Gastroesophageal sphincter (tissue), 4 donors: ENCODE measurements at regions not wholly inside any gene's neighbourhood (a gene's known extent, or its start where the extent isn't known, plus 50 kb on each side); places are given as distances from the start of the nearest gene placed in this dataset.

Source experiments
- ATAC-seq: fragments of 150-250 bp; one replicate; pipeline ENCODE4 v1.9.1; 2016; ENCODE audit warnings: mild to moderate bottlenecking, moderate library complexity
- H3K27ac ChIP-seq, 4 donors: fragments of 200-600 bp; sonication (generic) in 3 of 4; 1 replicate in 3 of 4; 2 replicates in 1 of 4; pipeline ENCODE4 v1.5.1; 2016 to 2019
- H3K27me3 ChIP-seq: fragments of 200-600 bp; sonication (generic); one replicate; pipeline ENCODE4 v1.5.1; 2019
- H3K36me3 ChIP-seq, 2 donors: fragments of 200-600 bp; sonication (generic); one replicate each; pipeline ENCODE4 v1.5.1; 2019; ENCODE audit warnings: control low read depth in 1 of 2
- H3K4me1 ChIP-seq, 3 donors: fragments of 200-600 bp; sonication (generic); 1 replicate in 2 of 3; 2 replicates in 1 of 3; pipeline ENCODE4 v1.5.1; 2016 to 2019; ENCODE audit warnings: control low read depth in 2 of 3
- H3K4me3 ChIP-seq, 2 donors: fragments of 200-600 bp; sonication (generic); one replicate each; pipeline ENCODE4 v1.5.1; 2019; ENCODE audit warnings: mild to moderate bottlenecking in 1 of 2, moderate library complexity in 1 of 2
- H3K9me3 ChIP-seq, 3 donors: fragments of 200-600 bp; sonication (generic); one replicate each; pipeline ENCODE4 v1.5.1; 2017 to 2019; ENCODE audit warnings: control low read depth in 2 of 3
- EP300 ChIP-seq: sonication (generic); formaldehyde crosslinking; IDR thresholded peaks from one replicate; pipeline ENCODE4 v1.6.1; 2017; ENCODE audit warnings: antibody characterized with exemption, mild to moderate bottlenecking
- POLR2A ChIP-seq, 2 donors: fragments of 450-650 bp; IDR thresholded peaks; one replicate each; pipeline ENCODE4 v1.6.1; 2017; ENCODE audit warnings: antibody characterized with exemption in 2 of 2, mild to moderate bottlenecking in 2 of 2, moderate library complexity in 1 of 2
- POLR2AphosphoS5 ChIP-seq: sonication (generic); formaldehyde crosslinking; IDR thresholded peaks from one replicate; pipeline ENCODE4 v1.6.1; 2017; ENCODE audit warnings: antibody characterized with exemption
- whole genome bisulfite sequencing, 2 donors: methylation state at CpG; one replicate each; pipeline ENCODE4 v1.1.5; 2018; ENCODE audit warnings: low coverage in 1 of 2; 5-methylcytosine and 5-hydroxymethylcytosine counted together
- TF ChIP-seq, protein P1 (sequence below), 4 experiments: fragments of 200-600 bp in 2 of 4; fragments of 450-650 bp in 2 of 4; sonication (generic) in 1 of 4; IDR thresholded peaks; one replicate each; pipeline ENCODE4 v1.5.1; 2017 to 2019; ENCODE audit warnings: antibody characterized with exemption in 4 of 4, mild to moderate bottlenecking in 2 of 4, moderate library complexity in 2 of 4

- peaks cover 66% of the 10 kb centered on the region for H3K27me3 ChIP-seq
- no peak for ATAC-seq
- H3K27ac ChIP-seq, result no peak overlapping the region
- H3K4me1 ChIP-seq, result no peaks in the 10 kb centered on the region
- no peaks in the 10 kb centered on the region for H3K9me3 ChIP-seq
- no peaks in the 10 kb centered on the region for H3K36me3 ChIP-seq
- 89% methylated on average over 1 of the region's 1 CpG; no CpG with 5 or more reads in 1 of the 2 donors for WGBS, 2 donors
- no peak overlapping the region for H3K4me3 ChIP-seq
- TF ChIP-seq POLR2AphosphoS5 (no peak), POLR2A (IDR thresholded peaks at IDR 0.05) (no peak)
- TF ChIP-seq, protein P1, sequence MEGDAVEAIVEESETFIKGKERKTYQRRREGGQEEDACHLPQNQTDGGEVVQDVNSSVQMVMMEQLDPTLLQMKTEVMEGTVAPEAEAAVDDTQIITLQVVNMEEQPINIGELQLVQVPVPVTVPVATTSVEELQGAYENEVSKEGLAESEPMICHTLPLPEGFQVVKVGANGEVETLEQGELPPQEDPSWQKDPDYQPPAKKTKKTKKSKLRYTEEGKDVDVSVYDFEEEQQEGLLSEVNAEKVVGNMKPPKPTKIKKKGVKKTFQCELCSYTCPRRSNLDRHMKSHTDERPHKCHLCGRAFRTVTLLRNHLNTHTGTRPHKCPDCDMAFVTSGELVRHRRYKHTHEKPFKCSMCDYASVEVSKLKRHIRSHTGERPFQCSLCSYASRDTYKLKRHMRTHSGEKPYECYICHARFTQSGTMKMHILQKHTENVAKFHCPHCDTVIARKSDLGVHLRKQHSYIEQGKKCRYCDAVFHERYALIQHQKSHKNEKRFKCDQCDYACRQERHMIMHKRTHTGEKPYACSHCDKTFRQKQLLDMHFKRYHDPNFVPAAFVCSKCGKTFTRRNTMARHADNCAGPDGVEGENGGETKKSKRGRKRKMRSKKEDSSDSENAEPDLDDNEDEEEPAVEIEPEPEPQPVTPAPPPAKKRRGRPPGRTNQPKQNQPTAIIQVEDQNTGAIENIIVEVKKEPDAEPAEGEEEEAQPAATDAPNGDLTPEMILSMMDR (IDR thresholded peaks at IDR 0.05), result no peak
Observed at GRCh38 chr10:129040377-129040776, 426.7 kb upstream of the MGMT start.

DNA sequence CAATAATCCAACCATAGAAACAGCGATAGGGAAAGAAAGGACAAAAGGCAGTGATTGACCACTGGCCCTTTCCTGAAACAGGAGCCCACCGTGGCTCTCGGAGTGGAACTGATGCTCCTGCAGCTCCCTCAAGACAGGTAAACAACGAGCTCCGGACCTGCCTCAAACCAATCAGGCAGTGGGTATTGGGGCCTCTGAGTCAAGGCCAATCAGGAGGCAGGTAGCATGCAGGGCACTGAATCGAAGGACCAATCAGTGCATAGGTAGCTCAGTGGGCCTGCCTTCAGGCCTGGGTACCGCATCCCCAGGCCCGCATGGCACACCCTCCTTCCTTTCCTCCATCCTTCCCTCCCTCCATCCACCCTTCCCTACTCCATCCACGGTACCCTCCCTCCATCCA, 425.1 kb upstream of the MGMT start:
- no peak overlapping the region for H3K4me3 ChIP-seq
- H3K36me3 ChIP-seq, result no peaks in the 10 kb centered on the region
- H3K9me3 ChIP-seq, result no peaks in the 10 kb centered on the region
- ATAC-seq, result no peak
- no peaks in the 10 kb centered on the region for H3K4me1 ChIP-seq
- 87 to 97% methylated on average over 7 to 8 of the region's 9 CpGs for WGBS, 2 donors
- H3K27me3 ChIP-seq, result peaks cover 69% of the 10 kb centered on the region
- no peak for TF ChIP-seq POLR2A (IDR thresholded peaks at IDR 0.05)
- no peak for TF ChIP-seq POLR2AphosphoS5
- no peak for TF ChIP-seq EP300
- TF ChIP-seq, protein P1 (IDR thresholded peaks at IDR 0.05), result no peak
- H3K27ac ChIP-seq, result no peak overlapping the region

DNA sequence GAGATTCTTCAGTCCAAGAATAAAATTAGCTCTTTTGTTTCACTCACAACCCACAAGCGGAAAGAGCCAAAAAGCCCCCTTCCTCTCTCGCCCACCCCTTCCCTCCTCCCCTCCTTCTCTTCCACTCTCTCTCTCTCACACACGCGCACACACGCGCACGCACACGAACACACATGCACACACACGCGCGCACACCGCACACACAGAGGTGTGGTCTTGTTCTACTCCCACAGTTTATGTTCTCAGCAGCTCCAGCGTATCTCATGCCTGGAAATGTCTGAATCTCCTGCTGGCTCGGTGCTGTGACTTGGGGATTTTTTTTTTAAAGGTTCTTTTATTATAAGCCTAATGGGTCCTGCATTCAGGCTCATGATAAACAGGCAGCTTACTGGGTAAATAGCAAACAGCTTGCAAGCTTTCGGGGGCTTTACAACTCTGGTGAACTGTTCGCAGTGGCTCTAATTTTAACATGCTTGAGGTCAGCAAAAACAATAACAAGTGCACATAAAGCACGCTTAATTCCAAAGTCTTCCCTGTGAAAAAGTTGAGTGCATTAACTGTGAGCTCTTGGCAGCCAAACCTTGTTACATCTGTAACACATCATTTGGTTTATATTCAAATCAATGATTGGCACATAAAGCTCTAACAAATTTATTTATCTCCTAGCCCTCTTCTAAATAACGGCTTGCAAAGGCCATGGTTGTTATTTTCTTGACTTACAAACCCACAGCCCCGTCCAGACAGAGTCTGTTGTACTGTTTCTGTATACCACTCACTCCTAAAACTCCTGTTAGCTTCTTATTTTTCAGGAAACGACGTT, 424.1 kb upstream of the MGMT start:
- TF ChIP-seq EP300, result no peak
- no peak for TF ChIP-seq POLR2A (IDR thresholded peaks at IDR 0.05)
- TF ChIP-seq POLR2AphosphoS5, result no peak
- TF ChIP-seq, protein P1 (IDR thresholded peaks at IDR 0.05), result no peak
- WGBS, 2 donors, result 28 to 56% methylated on average over 13 to 21 of the region's 21 CpGs
- no peak for ATAC-seq
- no peak overlapping the region for H3K4me3 ChIP-seq
- no peaks in the 10 kb centered on the region for H3K36me3 ChIP-seq
- H3K27me3 ChIP-seq, result peaks cover 58% of the 10 kb centered on the region
- H3K4me1 ChIP-seq, result no peaks in the 10 kb centered on the region
- H3K9me3 ChIP-seq, result no peaks in the 10 kb centered on the region
- no peak overlapping the region for H3K27ac ChIP-seq

DNA sequence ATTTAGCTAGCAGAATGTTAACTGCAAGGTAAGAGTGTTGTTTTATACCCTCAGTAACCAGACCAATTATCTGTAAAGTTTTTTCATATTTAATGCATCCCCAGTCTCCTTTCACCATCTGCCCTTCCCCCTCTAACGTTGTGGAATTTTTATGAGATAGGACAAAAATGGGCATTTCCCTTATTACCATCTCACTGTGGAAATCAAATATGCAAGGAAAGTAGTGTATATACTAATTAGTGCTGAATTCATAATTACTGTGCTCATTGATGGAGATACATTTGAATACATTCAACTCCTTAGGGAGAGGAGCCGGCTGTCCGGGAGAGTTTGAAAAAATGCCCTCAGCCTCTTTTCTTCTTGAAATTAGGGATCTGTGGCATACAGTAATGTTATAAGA, 423.4 kb upstream of the MGMT start:
- peaks cover 55% of the 10 kb centered on the region for H3K27me3 ChIP-seq
- TF ChIP-seq POLR2A (IDR thresholded peaks at IDR 0.05) (no peak), EP300 (no peak), POLR2AphosphoS5 (no peak)
- TF ChIP-seq, protein P1 (IDR thresholded peaks at IDR 0.05), result no peak
- no peak overlapping the region for H3K27ac ChIP-seq
- no peaks in the 10 kb centered on the region for H3K9me3 ChIP-seq
- no peaks in the 10 kb centered on the region for H3K36me3 ChIP-seq
- ATAC-seq, result no peak
- H3K4me1 ChIP-seq, result no peaks in the 10 kb centered on the region
- H3K4me3 ChIP-seq, result no peak overlapping the region
- 62 to 78% methylated on average over 3 of the region's 3 CpGs for WGBS, 2 donors

DNA sequence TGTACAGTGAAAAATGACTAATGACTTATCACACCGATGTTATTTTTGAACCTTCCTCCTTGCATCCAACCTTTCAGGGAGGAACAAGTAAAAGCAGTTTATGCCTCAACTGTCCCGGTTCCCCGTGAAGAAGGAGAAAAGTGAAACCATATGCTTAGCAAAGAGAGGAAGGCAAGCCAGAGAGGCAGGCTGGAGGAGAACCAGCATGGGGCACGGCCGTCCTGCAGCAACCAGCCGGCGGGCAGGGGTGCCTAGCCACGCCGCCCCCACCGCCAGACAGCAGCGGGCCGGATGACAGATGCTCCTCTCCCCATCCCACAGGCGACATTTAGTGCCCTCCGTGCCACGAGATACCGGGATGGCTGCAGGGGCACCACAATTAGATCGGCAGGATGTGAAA, 421.4 kb upstream of the MGMT start:
- TF ChIP-seq, protein P1 (IDR thresholded peaks at IDR 0.05), result no peak
- TF ChIP-seq POLR2A (IDR thresholded peaks at IDR 0.05) (no peak), POLR2AphosphoS5 (no peak), EP300 (no peak)
- ATAC-seq, result no peak

More for the DNA sequence above, 421.4 kb upstream of the MGMT start:
- Histone ChIP-seq H3K9me3 (no peaks in the 10 kb centered on the region), H3K36me3 (no peaks in the 10 kb centered on the region), H3K27me3 (peaks cover 39% of the 10 kb centered on the region), H3K4me3 (peak overlapping the region in 1 of 2 donors; percentile 12), H3K27ac (no peak overlapping the region), H3K4me1 (no peaks in the 10 kb centered on the region)
- 60 to 78% methylated on average over 5 to 7 of the region's 17 CpGs for WGBS, 2 donors
